ENCODE measurements at regions not wholly inside any gene's neighbourhood (a gene's known extent, or its start where the extent isn't known, plus 50 kb on each side); places are given as distances from the start of the nearest gene placed in this dataset.

DNA sequence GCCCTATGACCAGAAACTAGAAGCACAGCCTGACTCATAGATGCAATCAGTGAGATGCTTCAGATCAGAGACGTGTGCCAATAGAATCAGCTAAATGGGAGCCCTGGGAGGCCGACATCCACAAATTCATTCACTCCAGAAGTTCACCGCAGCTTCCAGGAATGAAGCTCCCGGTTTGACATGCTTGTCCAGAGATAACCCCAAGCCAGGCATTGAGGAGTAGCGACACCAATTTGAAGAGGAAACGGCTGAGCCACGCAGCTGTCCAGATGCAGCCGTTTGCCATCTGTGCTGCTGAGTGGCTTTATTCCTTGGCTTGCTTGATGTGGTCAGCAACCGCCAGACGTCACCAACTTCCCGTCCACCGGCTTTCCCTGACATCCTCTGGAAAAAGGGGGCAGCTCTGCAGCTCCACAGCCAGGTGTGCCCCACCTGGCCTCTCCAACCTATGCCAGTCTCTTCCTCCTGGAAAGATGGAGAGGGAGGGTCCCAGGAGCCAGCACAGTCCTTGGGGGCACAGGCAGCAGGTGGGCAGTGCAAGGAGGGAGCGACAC is 123.9 kb upstream of the OPCML start:
- FAIRE-seq, result no peak
- POLR2A ChIA-PET, result no interaction called here
- no peaks in the 10 kb centered on the region for H4K20me1 ChIP-seq (replicated peaks; ENCODE audit: control insufficient read depth, insufficient read depth, low read length)
- WGBS (ENCODE audit: insufficient coverage, low coverage, missing lambda C conversion rate), result 2% methylated on average over 12 of the region's 13 CpGs
- ATAC-seq, result no peak
- TF ChIP-seq SMC3 (conservative IDR thresholded peaks at IDR 0.05; ENCODE audit: insufficient read depth, low read depth, low read length) (no peak), NRF1 (conservative IDR thresholded peaks at IDR 0.05 in 1 of 2, IDR thresholded peaks at IDR 0.05 in 1 of 2) (no peak), EP300 (IDR thresholded peaks at IDR 0.05; ENCODE audit: low read length) (no peak), TEAD1 (CRISPR knock-in tag; IDR thresholded peaks at IDR 0.05) (no peak)
- TF ChIP-seq, protein P1, sequence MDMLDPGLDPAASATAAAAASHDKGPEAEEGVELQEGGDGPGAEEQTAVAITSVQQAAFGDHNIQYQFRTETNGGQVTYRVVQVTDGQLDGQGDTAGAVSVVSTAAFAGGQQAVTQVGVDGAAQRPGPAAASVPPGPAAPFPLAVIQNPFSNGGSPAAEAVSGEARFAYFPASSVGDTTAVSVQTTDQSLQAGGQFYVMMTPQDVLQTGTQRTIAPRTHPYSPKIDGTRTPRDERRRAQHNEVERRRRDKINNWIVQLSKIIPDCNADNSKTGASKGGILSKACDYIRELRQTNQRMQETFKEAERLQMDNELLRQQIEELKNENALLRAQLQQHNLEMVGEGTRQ (CRISPR knock-in tag; IDR thresholded peaks at IDR 0.05), result no peak
- TF ChIP-seq, protein P2, sequence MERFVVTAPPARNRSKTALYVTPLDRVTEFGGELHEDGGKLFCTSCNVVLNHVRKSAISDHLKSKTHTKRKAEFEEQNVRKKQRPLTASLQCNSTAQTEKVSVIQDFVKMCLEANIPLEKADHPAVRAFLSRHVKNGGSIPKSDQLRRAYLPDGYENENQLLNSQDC (CRISPR knock-in tag; IDR thresholded peaks at IDR 0.05), result no peak
- TF ChIP-seq, protein P3, sequence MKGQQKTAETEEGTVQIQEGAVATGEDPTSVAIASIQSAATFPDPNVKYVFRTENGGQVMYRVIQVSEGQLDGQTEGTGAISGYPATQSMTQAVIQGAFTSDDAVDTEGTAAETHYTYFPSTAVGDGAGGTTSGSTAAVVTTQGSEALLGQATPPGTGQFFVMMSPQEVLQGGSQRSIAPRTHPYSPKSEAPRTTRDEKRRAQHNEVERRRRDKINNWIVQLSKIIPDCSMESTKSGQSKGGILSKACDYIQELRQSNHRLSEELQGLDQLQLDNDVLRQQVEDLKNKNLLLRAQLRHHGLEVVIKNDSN (CRISPR knock-in tag; IDR thresholded peaks at IDR 0.05), result no peak
- TF ChIP-seq, protein P4, sequence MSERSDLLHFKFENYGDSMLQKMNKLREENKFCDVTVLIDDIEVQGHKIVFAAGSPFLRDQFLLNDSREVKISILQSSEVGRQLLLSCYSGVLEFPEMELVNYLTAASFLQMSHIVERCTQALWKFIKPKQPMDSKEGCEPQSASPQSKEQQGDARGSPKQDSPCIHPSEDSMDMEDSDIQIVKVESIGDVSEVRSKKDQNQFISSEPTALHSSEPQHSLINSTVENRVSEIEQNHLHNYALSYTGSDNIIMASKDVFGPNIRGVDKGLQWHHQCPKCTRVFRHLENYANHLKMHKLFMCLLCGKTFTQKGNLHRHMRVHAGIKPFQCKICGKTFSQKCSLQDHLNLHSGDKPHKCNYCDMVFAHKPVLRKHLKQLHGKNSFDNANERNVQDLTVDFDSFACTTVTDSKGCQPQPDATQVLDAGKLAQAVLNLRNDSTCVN (CRISPR knock-in tag; IDR thresholded peaks at IDR 0.05), result no peak
- H3K27me3 ChIP-seq (ENCODE audit: control insufficient read depth in 2 of 2, insufficient read depth in 2 of 2, low read length in 2 of 2), result no peaks in the 10 kb centered on the region
- no peak overlapping the region for H3K4me2 ChIP-seq (ENCODE audit: insufficient read depth, low read length)
- BruUV-seq (replicated peaks), result no TSS peak
- CTCF ChIA-PET (ENCODE audit: low intra/inter-chr PET ratio), result no interaction called here
- intact Hi-C loops (cut with micrococcal nuclease) (no loop called here), in situ Hi-C loops (cut with MboI) (no loop called here)
- H3K9me1 ChIP-seq (ENCODE audit: control insufficient read depth, insufficient read depth, low read length), result no peaks in the 10 kb centered on the region
- no peak for DNase-seq (ENCODE audit: extremely low read depth in 1 of 4, low spot score in 3 of 4)
- H3K79me2 ChIP-seq (ENCODE audit: control insufficient read depth, insufficient read depth, low read length), result no peaks in the 10 kb centered on the region
- H3K27ac ChIP-seq (ENCODE audit: extremely low read depth, low read depth, low read length), result no peak overlapping the region
- no peak overlapping the region for H2AFZ ChIP-seq (ENCODE audit: low read depth, low read length)
- no peaks in the 10 kb centered on the region for H3K36me3 ChIP-seq (ENCODE audit: control insufficient read depth, insufficient read depth, low read length)
- no peaks in the 10 kb centered on the region for H3K4me1 ChIP-seq (replicated peaks in 1 of 2; ENCODE audit: control insufficient read depth in 2 of 2, insufficient read depth in 2 of 2, low read length in 2 of 2)
- H3K9ac ChIP-seq (ENCODE audit: insufficient read depth in 1 of 2, low read depth in 2 of 2, low read length in 2 of 2), result no peak overlapping the region
- no peak overlapping the region for H3K4me3 ChIP-seq
- no peaks in the 10 kb centered on the region for H3K9me3 ChIP-seq (replicated peaks; ENCODE audit: control insufficient read depth, insufficient read depth, low read depth, low read length)
